ENCODE measurements at regions not wholly inside any gene's neighbourhood (a gene's known extent, or its start where the extent isn't known, plus 50 kb on each side); places are given as distances from the start of the nearest gene placed in this dataset.

- H3K79me2 ChIP-seq (ENCODE audit: control insufficient read depth, insufficient read depth, low read length, poor library complexity), result no peaks in the 10 kb centered on the region
These were observed 357.6 kb downstream of the RPS29 start for GRCh38 chr14:49228552-49228951.

DNA sequence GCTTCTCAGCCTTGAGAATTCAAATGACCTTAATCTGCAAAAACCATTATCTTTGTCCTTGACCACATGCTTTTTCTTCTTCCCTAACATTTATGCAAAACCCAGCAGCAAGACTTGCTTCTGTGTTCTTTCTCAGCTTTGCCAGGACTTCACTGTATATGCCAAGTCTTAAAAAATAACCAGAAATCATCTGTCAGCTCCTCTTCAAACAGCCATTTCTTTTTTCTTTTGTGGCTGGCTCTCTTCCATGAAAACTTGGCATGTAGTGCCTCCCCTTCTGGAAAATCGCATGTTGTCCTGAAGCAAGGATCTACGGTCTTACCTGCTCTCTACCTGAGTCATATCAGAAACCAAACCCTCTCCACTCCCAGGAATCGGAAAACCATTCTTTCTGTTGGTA lies 364.9 kb downstream of the RPS29 start:
- Histone ChIP-seq H3K4me2 (ENCODE audit: low read length) (no peak overlapping the region), H3K4me1 (ENCODE audit: control insufficient read depth in 1 of 2, insufficient read depth in 2 of 2, low read length in 2 of 2) (no peaks in the 10 kb centered on the region), H3K79me2 (ENCODE audit: control insufficient read depth, insufficient read depth, low read length, poor library complexity) (no peaks in the 10 kb centered on the region), H3K27ac (ENCODE audit: low read depth, low read length) (no peak overlapping the region), H3K27me3 (ENCODE audit: insufficient read depth, low read length) (no peaks in the 10 kb centered on the region), H3K79me1 (ENCODE audit: low read length) (no peaks in the 10 kb centered on the region), H2BK12ac (ENCODE audit: low read length) (no peak overlapping the region), H3K4ac (ENCODE audit: low read depth, low read length) (no peak overlapping the region), H3K4me3 (ENCODE audit: low read depth, low read length) (no peak overlapping the region), H4K8ac (ENCODE audit: low read depth, low read length) (no peak overlapping the region), H2AK5ac (ENCODE audit: low read length) (no peak overlapping the region), H3K18ac (ENCODE audit: low read length) (no peak overlapping the region), H2AFZ (ENCODE audit: insufficient read depth, low read length, poor library complexity) (no peak overlapping the region), H2BK5ac (ENCODE audit: low read depth, low read length, poor library complexity) (no peak overlapping the region), H3K36me3 (ENCODE audit: control insufficient read depth in 1 of 2, insufficient read depth in 2 of 2, low read length in 2 of 2) (no peaks in the 10 kb centered on the region), H4K12ac (ENCODE audit: low read depth, low read length) (no peak overlapping the region), H3K9me3 (ENCODE audit: insufficient read depth, low read depth, low read length) (no peaks in the 10 kb centered on the region), H3K23ac (ENCODE audit: low read length) (no peak overlapping the region), H4K91ac (ENCODE audit: low read depth, low read length) (no peak overlapping the region), H3K14ac (ENCODE audit: low read length) (no peak overlapping the region), H3K9ac (ENCODE audit: low read length) (no peak overlapping the region), H2BK120ac (ENCODE audit: insufficient read depth, low read length, poor library complexity) (no peak overlapping the region)
- no CpG with 5 or more reads among the region's 3 CpGs for WGBS (ENCODE audit: extremely low coverage, insufficient coverage, insufficient read length)
- DNase-seq, result no peak

More at GRCh38 chr14:49228552-49228951, 357.6 kb downstream of the RPS29 start:
- Histone ChIP-seq H4K91ac (ENCODE audit: low read depth, low read length) (no peak overlapping the region), H3K4me3 (ENCODE audit: low read depth, low read length) (no peak overlapping the region), H3K9ac (ENCODE audit: low read length) (no peak overlapping the region), H2BK120ac (ENCODE audit: insufficient read depth, low read length, poor library complexity) (no peak overlapping the region), H4K8ac (ENCODE audit: low read depth, low read length) (no peak overlapping the region), H2AFZ (ENCODE audit: insufficient read depth, low read length, poor library complexity) (no peak overlapping the region), H3K27ac (ENCODE audit: low read depth, low read length) (no peak overlapping the region), H3K9me3 (ENCODE audit: insufficient read depth, low read depth, low read length) (no peaks in the 10 kb centered on the region), H3K23ac (ENCODE audit: low read length) (no peak overlapping the region), H3K27me3 (ENCODE audit: insufficient read depth, low read length) (no peaks in the 10 kb centered on the region), H3K4me1 (ENCODE audit: control insufficient read depth in 1 of 2, insufficient read depth in 2 of 2, low read length in 2 of 2) (no peaks in the 10 kb centered on the region), H2BK5ac (ENCODE audit: low read depth, low read length, poor library complexity) (no peak overlapping the region), H3K4ac (ENCODE audit: low read depth, low read length) (no peak overlapping the region), H3K18ac (ENCODE audit: low read length) (no peak overlapping the region), H3K79me1 (ENCODE audit: low read length) (no peaks in the 10 kb centered on the region), H2AK5ac (ENCODE audit: low read length) (no peak overlapping the region), H2BK12ac (ENCODE audit: low read length) (no peak overlapping the region), H4K12ac (ENCODE audit: low read depth, low read length) (no peak overlapping the region), H3K4me2 (ENCODE audit: low read length) (no peak overlapping the region), H3K36me3 (ENCODE audit: control insufficient read depth in 1 of 2, insufficient read depth in 2 of 2, low read length in 2 of 2) (no peaks in the 10 kb centered on the region), H3K14ac (ENCODE audit: low read length) (no peak overlapping the region)
- WGBS (ENCODE audit: extremely low coverage, insufficient coverage, insufficient read length), result no CpG with 5 or more reads among the region's 4 CpGs
- no peak for DNase-seq

DNA sequence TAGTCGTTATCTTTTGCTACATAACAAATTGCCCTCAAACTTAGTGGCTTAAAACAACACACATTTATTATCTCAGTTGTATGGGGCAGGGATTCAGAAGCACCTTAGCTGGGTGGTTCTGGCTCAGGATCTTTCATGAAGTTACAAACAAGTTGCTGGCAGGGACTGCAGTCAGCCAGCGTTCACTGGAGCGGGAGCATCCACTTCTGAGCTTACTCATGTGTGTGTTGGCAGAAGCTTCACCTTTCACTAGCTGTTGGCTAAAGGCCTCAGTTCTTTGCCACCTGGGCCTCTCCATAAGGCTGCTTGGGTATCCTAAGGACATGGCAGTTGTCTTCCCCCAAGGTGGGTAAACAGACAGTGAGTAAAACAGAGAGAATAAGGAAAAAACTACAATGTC lies 365.7 kb downstream of the RPS29 start:
- H2AFZ ChIP-seq (ENCODE audit: insufficient read depth, low read length, poor library complexity), result no peak overlapping the region
- no peak overlapping the region for H3K14ac ChIP-seq (ENCODE audit: low read length)
- H4K12ac ChIP-seq (ENCODE audit: low read depth, low read length), result no peak overlapping the region
- H2BK120ac ChIP-seq (ENCODE audit: insufficient read depth, low read length, poor library complexity), result no peak overlapping the region
- no peak overlapping the region for H3K23ac ChIP-seq (ENCODE audit: low read length)
- no peak overlapping the region for H3K4me3 ChIP-seq (ENCODE audit: low read depth, low read length)
- H3K4me1 ChIP-seq (ENCODE audit: control insufficient read depth in 1 of 2, insufficient read depth in 2 of 2, low read length in 2 of 2), result no peaks in the 10 kb centered on the region
- H3K79me2 ChIP-seq (ENCODE audit: control insufficient read depth, insufficient read depth, low read length, poor library complexity), result no peaks in the 10 kb centered on the region
- no peak overlapping the region for H3K27ac ChIP-seq (ENCODE audit: low read depth, low read length)
- no peaks in the 10 kb centered on the region for H3K36me3 ChIP-seq (ENCODE audit: control insufficient read depth in 1 of 2, insufficient read depth in 2 of 2, low read length in 2 of 2)
- DNase-seq, result no peak
- H3K9ac ChIP-seq (ENCODE audit: low read length), result no peak overlapping the region
- no CpG with 5 or more reads among the region's 3 CpGs for WGBS (ENCODE audit: extremely low coverage, insufficient coverage, insufficient read length)
- H2BK12ac ChIP-seq (ENCODE audit: low read length), result no peak overlapping the region
- H4K8ac ChIP-seq (ENCODE audit: low read depth, low read length), result no peak overlapping the region
- no peaks in the 10 kb centered on the region for H3K9me3 ChIP-seq (ENCODE audit: insufficient read depth, low read depth, low read length)
- H2AK5ac ChIP-seq (ENCODE audit: low read length), result no peak overlapping the region
- no peak overlapping the region for H2BK5ac ChIP-seq (ENCODE audit: low read depth, low read length, poor library complexity)
- H3K79me1 ChIP-seq (ENCODE audit: low read length), result no peaks in the 10 kb centered on the region
- no peak overlapping the region for H3K18ac ChIP-seq (ENCODE audit: low read length)
- H4K91ac ChIP-seq (ENCODE audit: low read depth, low read length), result no peak overlapping the region
- H3K4ac ChIP-seq (ENCODE audit: low read depth, low read length), result no peak overlapping the region
- H3K27me3 ChIP-seq (ENCODE audit: insufficient read depth, low read length), result no peaks in the 10 kb centered on the region
- H3K4me2 ChIP-seq (ENCODE audit: low read length), result no peak overlapping the region

- H4K8ac ChIP-seq (ENCODE audit: low read depth, low read length), result no peak overlapping the region
- H2BK120ac ChIP-seq (ENCODE audit: insufficient read depth, low read length, poor library complexity), result no peak overlapping the region
- H3K4me1 ChIP-seq (ENCODE audit: control insufficient read depth in 1 of 2, insufficient read depth in 2 of 2, low read length in 2 of 2), result no peaks in the 10 kb centered on the region
- H3K4me3 ChIP-seq (ENCODE audit: low read depth, low read length), result no peak overlapping the region
- no peak overlapping the region for H3K23ac ChIP-seq (ENCODE audit: low read length)
- no peak overlapping the region for H2AK5ac ChIP-seq (ENCODE audit: low read length)
- no peak overlapping the region for H2AFZ ChIP-seq (ENCODE audit: insufficient read depth, low read length, poor library complexity)
- no peaks in the 10 kb centered on the region for H3K36me3 ChIP-seq (ENCODE audit: control insufficient read depth in 1 of 2, insufficient read depth in 2 of 2, low read length in 2 of 2)
- no peak overlapping the region for H3K27ac ChIP-seq (ENCODE audit: low read depth, low read length)
- H3K9ac ChIP-seq (ENCODE audit: low read length), result no peak overlapping the region
- no peak overlapping the region for H2BK5ac ChIP-seq (ENCODE audit: low read depth, low read length, poor library complexity)
- no peaks in the 10 kb centered on the region for H3K79me2 ChIP-seq (ENCODE audit: control insufficient read depth, insufficient read depth, low read length, poor library complexity)
- H3K9me3 ChIP-seq (ENCODE audit: insufficient read depth, low read depth, low read length), result no peaks in the 10 kb centered on the region
- WGBS (ENCODE audit: extremely low coverage, insufficient coverage, insufficient read length), result no CpG with 5 or more reads among the region's 5 CpGs
- no peak overlapping the region for H3K18ac ChIP-seq (ENCODE audit: low read length)
- no peaks in the 10 kb centered on the region for H3K27me3 ChIP-seq (ENCODE audit: insufficient read depth, low read length)
- no peak overlapping the region for H3K14ac ChIP-seq (ENCODE audit: low read length)
- H3K4ac ChIP-seq (ENCODE audit: low read depth, low read length), result no peak overlapping the region
- no peak overlapping the region for H2BK12ac ChIP-seq (ENCODE audit: low read length)
- no peaks in the 10 kb centered on the region for H3K79me1 ChIP-seq (ENCODE audit: low read length)
- no peak for DNase-seq
- no peak overlapping the region for H4K91ac ChIP-seq (ENCODE audit: low read depth, low read length)
- no peak overlapping the region for H4K12ac ChIP-seq (ENCODE audit: low read depth, low read length)
- no peak overlapping the region for H3K4me2 ChIP-seq (ENCODE audit: low read length)
These were observed 367.6 kb downstream of the RPS29 start for GRCh38 chr14:49218436-49219092.
